Endothelial cell (in vitro differentiated cells): ENCODE measurements at regions not wholly inside any gene's neighbourhood (a gene's known extent, or its start where the extent isn't known, plus 50 kb on each side); places are given as distances from the start of the nearest gene placed in this dataset.
"Not testable (repeated sequence)": the region's sequence is repeated elsewhere in the genome, so short reads cannot be mapped to it uniquely, and the experiment has no call there.

Experiments
- DNase-seq: peaks from one replicate; pipeline ENCODE4 v3.0.0; 2021; ENCODE audit warnings: low spot score
- H3K27ac Mint-ChIP-seq: one replicate; pipeline ENCODE4 v1.8.0; 2021; ENCODE audit warnings: mixed read lengths, inconsistent platforms; ENCODE audit not compliant: unreplicated experiment
- H3K27me3 Mint-ChIP-seq: one replicate; pipeline ENCODE4 v1.8.0; 2021; ENCODE audit warnings: mild to moderate bottlenecking, moderate library complexity, mixed read lengths, inconsistent platforms; ENCODE audit not compliant: unreplicated experiment
- H3K36me3 Mint-ChIP-seq: one replicate; pipeline ENCODE4 v1.8.0; 2021; ENCODE audit warnings: mild to moderate bottlenecking, low read depth, mixed read lengths, inconsistent platforms; ENCODE audit not compliant: unreplicated experiment
- H3K4me1 Mint-ChIP-seq: one replicate; pipeline ENCODE4 v1.8.0; 2021; ENCODE audit warnings: mild to moderate bottlenecking, mixed read lengths, inconsistent platforms; ENCODE audit not compliant: unreplicated experiment
- H3K4me3 Mint-ChIP-seq: one replicate; pipeline ENCODE4 v1.8.0; 2021; ENCODE audit warnings: mild to moderate bottlenecking, mixed read lengths, inconsistent platforms; ENCODE audit not compliant: unreplicated experiment
- H3K9me3 Mint-ChIP-seq: one replicate; pipeline ENCODE4 v1.8.0; 2021; ENCODE audit warnings: mixed read lengths, inconsistent platforms; ENCODE audit not compliant: unreplicated experiment
- TF ChIP-seq, protein P1 (sequence below): fragments of 200-600 bp; sonication (generic); IDR thresholded peaks from one replicate; pipeline ENCODE4 v1.5.0; 2021; ENCODE audit warnings: antibody characterized with exemption; ENCODE audit not compliant: unreplicated experiment

DNA sequence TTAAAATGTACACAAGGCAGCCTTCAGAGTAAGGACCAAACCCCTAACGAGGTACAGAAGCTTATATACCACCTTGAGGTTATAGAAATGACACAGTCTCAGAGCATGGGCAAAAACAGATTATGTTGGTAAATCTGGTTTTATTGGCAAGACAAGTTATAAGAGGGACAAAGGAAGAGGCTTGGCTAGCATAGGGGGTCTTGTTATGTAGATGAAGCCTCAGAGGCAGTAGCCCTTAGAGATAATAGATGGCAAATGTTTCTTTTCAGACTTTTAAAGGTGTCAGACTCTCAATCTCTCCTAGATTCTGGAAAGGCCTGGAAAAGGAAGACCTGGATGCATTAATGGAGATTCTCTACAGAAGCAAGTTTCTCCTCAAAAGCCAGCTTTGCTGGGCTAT lies 123.3 kb upstream of the ATXN1 start:
- Mint-ChIP-seq H3K27ac (no peak overlapping the region), H3K36me3 (peaks cover 4% of the 10 kb centered on the region), H3K9me3 (no peaks in the 10 kb centered on the region), H3K4me3 (no peak overlapping the region), H3K4me1 (no peaks in the 10 kb centered on the region), H3K27me3 (peaks cover 8% of the 10 kb centered on the region)
- DNase-seq = no peak
- TF ChIP-seq, protein P1, sequence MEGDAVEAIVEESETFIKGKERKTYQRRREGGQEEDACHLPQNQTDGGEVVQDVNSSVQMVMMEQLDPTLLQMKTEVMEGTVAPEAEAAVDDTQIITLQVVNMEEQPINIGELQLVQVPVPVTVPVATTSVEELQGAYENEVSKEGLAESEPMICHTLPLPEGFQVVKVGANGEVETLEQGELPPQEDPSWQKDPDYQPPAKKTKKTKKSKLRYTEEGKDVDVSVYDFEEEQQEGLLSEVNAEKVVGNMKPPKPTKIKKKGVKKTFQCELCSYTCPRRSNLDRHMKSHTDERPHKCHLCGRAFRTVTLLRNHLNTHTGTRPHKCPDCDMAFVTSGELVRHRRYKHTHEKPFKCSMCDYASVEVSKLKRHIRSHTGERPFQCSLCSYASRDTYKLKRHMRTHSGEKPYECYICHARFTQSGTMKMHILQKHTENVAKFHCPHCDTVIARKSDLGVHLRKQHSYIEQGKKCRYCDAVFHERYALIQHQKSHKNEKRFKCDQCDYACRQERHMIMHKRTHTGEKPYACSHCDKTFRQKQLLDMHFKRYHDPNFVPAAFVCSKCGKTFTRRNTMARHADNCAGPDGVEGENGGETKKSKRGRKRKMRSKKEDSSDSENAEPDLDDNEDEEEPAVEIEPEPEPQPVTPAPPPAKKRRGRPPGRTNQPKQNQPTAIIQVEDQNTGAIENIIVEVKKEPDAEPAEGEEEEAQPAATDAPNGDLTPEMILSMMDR = no peak

DNA sequence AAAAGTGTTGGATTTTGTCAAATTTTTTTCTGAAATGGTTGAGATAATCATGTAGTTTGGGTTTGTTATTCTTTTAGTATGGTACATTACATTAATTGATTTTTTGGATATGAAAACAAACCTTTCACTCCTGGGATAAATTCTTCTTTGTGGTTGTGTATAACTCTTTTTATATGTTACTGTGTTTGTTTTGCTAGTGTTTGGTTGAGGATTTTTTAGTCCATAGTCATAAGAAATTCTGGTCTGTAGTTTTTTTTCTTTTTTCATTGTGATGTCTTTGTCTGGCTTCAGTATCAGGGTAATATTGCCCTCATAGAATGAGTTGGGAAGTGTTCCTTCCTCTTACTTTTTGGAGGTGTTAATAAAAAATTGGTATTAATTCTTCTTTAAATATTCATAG lies 122.2 kb upstream of the ATXN1 start:
- no peaks in the 10 kb centered on the region for H3K4me1 Mint-ChIP-seq
- no peak overlapping the region for H3K27ac Mint-ChIP-seq
- H3K4me3 Mint-ChIP-seq = no peak overlapping the region
- H3K27me3 Mint-ChIP-seq = peaks cover 4% of the 10 kb centered on the region
- no peaks in the 10 kb centered on the region for H3K36me3 Mint-ChIP-seq
- TF ChIP-seq, protein P1 = no peak
- no peaks in the 10 kb centered on the region for H3K9me3 Mint-ChIP-seq
- no peak for DNase-seq

DNA sequence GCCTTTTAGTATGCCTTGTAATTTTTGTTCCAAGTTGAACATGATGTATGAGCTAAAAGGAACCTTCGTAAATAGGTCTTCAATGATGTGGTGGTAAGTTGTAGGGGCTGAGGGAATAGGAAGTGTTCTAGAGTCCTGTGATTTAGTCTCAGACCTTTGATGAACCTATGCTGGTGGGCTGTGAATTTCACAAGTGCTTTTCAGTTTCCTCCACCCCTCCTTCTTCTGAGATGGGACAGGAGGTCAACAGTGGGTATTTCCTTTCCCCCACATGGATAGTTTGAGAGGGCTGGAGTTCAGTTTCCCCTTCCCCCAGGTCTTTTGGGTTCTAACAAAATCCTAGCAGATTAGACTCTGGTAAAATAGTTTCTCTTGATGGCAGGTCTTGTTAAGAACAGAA lies 121.0 kb upstream of the ATXN1 start:
- DNase-seq = no peak
- H3K9me3 Mint-ChIP-seq = no peaks in the 10 kb centered on the region
- no peaks in the 10 kb centered on the region for H3K36me3 Mint-ChIP-seq
- no peaks in the 10 kb centered on the region for H3K4me1 Mint-ChIP-seq
- no peak overlapping the region for H3K4me3 Mint-ChIP-seq
- no peak overlapping the region for H3K27ac Mint-ChIP-seq
- H3K27me3 Mint-ChIP-seq = peaks cover 4% of the 10 kb centered on the region
- TF ChIP-seq, protein P1 = no peak

DNA sequence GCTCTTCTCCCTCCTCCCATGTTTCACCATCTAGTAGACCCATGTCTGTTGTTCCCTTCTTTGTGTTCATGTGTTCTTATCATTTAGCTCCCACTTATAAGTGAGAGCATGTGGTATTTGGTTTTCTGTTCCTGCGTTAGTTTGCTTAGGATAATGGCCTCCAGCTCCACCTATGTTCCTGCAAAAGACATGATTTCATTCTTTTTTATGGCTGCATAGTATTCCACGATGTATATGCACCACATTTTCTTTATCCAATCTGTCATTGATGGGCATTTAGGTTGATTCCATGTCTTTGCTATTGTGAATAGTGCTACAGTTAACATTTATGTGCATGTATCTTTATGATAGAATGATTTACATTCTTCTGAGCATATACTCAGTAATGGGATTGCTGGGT lies 115.6 kb upstream of the ATXN1 start:
- DNase-seq, H3K36me3 Mint-ChIP-seq, H3K9me3 Mint-ChIP-seq, H3K4me1 Mint-ChIP-seq, H3K4me3 Mint-ChIP-seq, H3K27ac Mint-ChIP-seq, H3K27me3 Mint-ChIP-seq: not testable (repeated sequence)

DNA sequence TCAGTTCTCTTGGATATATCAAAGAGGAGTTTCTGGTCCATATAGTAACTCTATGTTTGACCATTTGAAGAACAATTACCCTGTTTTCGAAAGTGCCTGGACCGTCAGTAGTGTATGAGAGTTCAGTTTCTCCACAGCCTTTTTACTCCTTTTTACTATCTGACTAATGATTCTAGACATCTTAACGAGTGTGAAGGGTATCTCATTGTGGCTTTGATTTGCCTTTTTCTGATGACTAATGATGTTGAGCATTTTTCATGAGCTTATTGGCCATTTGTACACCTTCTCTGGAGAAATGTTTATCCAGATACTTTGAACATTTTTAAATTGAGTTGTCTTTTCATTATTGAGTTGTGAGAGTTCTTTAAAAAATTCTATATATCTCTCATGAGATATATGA lies 114.9 kb upstream of the ATXN1 start:
- no peaks in the 10 kb centered on the region for H3K4me1 Mint-ChIP-seq
- H3K4me3 Mint-ChIP-seq = no peak overlapping the region
- no peaks in the 10 kb centered on the region for H3K27me3 Mint-ChIP-seq
- H3K36me3 Mint-ChIP-seq = no peaks in the 10 kb centered on the region
- DNase-seq = no peak
- no peaks in the 10 kb centered on the region for H3K9me3 Mint-ChIP-seq
- TF ChIP-seq, protein P1 = no peak
- no peak overlapping the region for H3K27ac Mint-ChIP-seq

DNA sequence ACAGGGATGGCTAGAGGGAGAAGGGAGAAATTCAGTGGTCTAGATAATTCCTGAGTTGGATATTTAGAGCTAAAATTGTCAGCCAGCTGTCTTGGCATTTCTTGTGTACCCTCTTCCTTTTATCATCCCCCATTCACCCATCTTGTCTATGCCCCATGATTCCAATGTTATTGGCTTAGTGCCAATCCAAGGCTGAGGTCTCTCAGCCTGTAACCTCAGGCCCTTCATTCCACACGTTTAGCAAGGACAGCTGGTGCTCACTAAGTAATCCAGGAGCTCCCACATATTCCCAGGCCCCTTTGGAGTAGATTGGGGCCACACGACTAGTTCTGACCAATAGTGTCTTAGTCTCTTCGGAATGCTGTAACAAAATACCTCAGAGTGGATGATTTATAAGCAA lies 112.4 kb upstream of the ATXN1 start:
- H3K4me1 Mint-ChIP-seq = peaks cover 3% of the 10 kb centered on the region
- H3K27ac Mint-ChIP-seq = no peak overlapping the region
- no peaks in the 10 kb centered on the region for H3K9me3 Mint-ChIP-seq
- no peak for DNase-seq
- TF ChIP-seq, protein P1 = no peak
- H3K27me3 Mint-ChIP-seq = no peaks in the 10 kb centered on the region
- no peak overlapping the region for H3K4me3 Mint-ChIP-seq
- H3K36me3 Mint-ChIP-seq = no peaks in the 10 kb centered on the region
